Epithelial cell of proximal tubule (primary cell): ENCODE measurements at regions not wholly inside any gene's neighbourhood (a gene's known extent, or its start where the extent isn't known, plus 50 kb on each side); places are given as distances from the start of the nearest gene placed in this dataset.

Experiments used
- DNase-seq: peaks from one replicate; pipeline ENCODE4 v3.0.0-alpha.2; 2011; ENCODE audit warnings: low read depth
- H3K4me3 ChIP-seq: 2 replicates; pipeline ENCODE4 v1.5.1; 2011; ENCODE audit warnings: low read depth, mild to moderate bottlenecking, low read length
- CTCF ChIP-seq: conservative IDR thresholded peaks from 2 replicates; pipeline ENCODE4 v1.5.1; 2012; ENCODE audit warnings: low read depth, mild to moderate bottlenecking, low read length

- no peak overlapping the region for H3K4me3 ChIP-seq
- no peak for TF ChIP-seq CTCF
- DNase-seq = no peak
Observed at GRCh38 chr10:23725548-23725947, 286.7 kb downstream of the OTUD1 start.

GRCh38 chr10:23742368-23742767 is 303.5 kb downstream of the OTUD1 start:
- no peak overlapping the region for H3K4me3 ChIP-seq
- no peak for DNase-seq
- no peak for TF ChIP-seq CTCF

- H3K4me3 ChIP-seq = no peak overlapping the region
- DNase-seq = no peak
- TF ChIP-seq CTCF = no peak
Observed at GRCh38 chr10:23742807-23743206, 303.9 kb downstream of the OTUD1 start.

GRCh38 chr10:23754179-23754578 is 315.3 kb downstream of the OTUD1 start:
- no peak overlapping the region for H3K4me3 ChIP-seq
- DNase-seq = no peak
- TF ChIP-seq CTCF = no peak

- H3K4me3 ChIP-seq = no peak overlapping the region
- DNase-seq = no peak
- no peak for TF ChIP-seq CTCF
Observed at GRCh38 chr10:23754941-23755340, 316.1 kb downstream of the OTUD1 start.

- H3K4me3 ChIP-seq = no peak overlapping the region
- no peak for TF ChIP-seq CTCF
- no peak for DNase-seq
Observed at GRCh38 chr10:23755556-23755955, 316.7 kb downstream of the OTUD1 start.

GRCh38 chr10:23768281-23768680 is 329.4 kb downstream of the OTUD1 start:
- no peak for DNase-seq
- TF ChIP-seq CTCF = no peak
- H3K4me3 ChIP-seq = no peak overlapping the region
